C4-2B (cell line): ENCODE measurements at regions not wholly inside any gene's neighbourhood (a gene's known extent, or its start where the extent isn't known, plus 50 kb on each side); places are given as distances from the start of the nearest gene placed in this dataset.
"Not testable (repeated sequence)": the region's sequence is repeated elsewhere in the genome, so short reads cannot be mapped to it uniquely, and the experiment has no call there.

ENCODE experiments used
- H3K27ac ChIP-seq: fragments of 450-650 bp; 2 replicates; pipeline ENCODE4 v1.5.1; 2017
- CTCF ChIP-seq: fragments of 450-650 bp; conservative IDR thresholded peaks from 2 replicates; pipeline ENCODE4 v1.5.1; 2017; ENCODE audit warnings: mild to moderate bottlenecking
- ZFX ChIP-seq: fragments of 450-650 bp; IDR thresholded peaks from 2 replicates; pipeline ENCODE4 v1.6.1; 2017

GRCh38 chr1:25011275-25011674 lies 81.2 kb upstream of the RUNX3 start:
- H3K27ac ChIP-seq: no peak overlapping the region
- TF ChIP-seq CTCF (no peak), ZFX (no peak)

- no peak overlapping the region for H3K27ac ChIP-seq
- no peak for TF ChIP-seq CTCF
- no peak for TF ChIP-seq ZFX
Measured at GRCh38 chr1:25009671-25010262, 79.7 kb upstream of the RUNX3 start.

- H3K27ac ChIP-seq: no peak overlapping the region
- TF ChIP-seq CTCF (no peak), ZFX (no peak)
Measured at GRCh38 chr1:25008192-25008485, 78.1 kb upstream of the RUNX3 start.

GRCh38 chr1:25007390-25008191 lies 77.5 kb upstream of the RUNX3 start:
- H3K27ac ChIP-seq: not testable (repeated sequence)

- TF ChIP-seq CTCF: no peak
- no peak for TF ChIP-seq ZFX
- H3K27ac ChIP-seq: no peak overlapping the region
Measured at GRCh38 chr1:25006770-25007169, 76.7 kb upstream of the RUNX3 start.

GRCh38 chr1:25004355-25004754 lies 74.3 kb upstream of the RUNX3 start:
- TF ChIP-seq ZFX: no peak
- no peak for TF ChIP-seq CTCF
- H3K27ac ChIP-seq: no peak overlapping the region

GRCh38 chr1:25003457-25004190 lies 73.5 kb upstream of the RUNX3 start:
- H3K27ac ChIP-seq: no peak overlapping the region
- TF ChIP-seq ZFX: no peak
- TF ChIP-seq CTCF: no peak

GRCh38 chr1:25003000-25003399 lies 72.9 kb upstream of the RUNX3 start:
- no peak overlapping the region for H3K27ac ChIP-seq
- no peak for TF ChIP-seq ZFX
- TF ChIP-seq CTCF: no peak
